H9 (cell line): ENCODE measurements at regions not wholly inside any gene's neighbourhood (a gene's known extent, or its start where the extent isn't known, plus 50 kb on each side); places are given as distances from the start of the nearest gene placed in this dataset.

Source experiments
- DNase-seq: peaks from one replicate; pipeline ENCODE4 v3.0.0-alpha.2; 2017
- H2AFZ ChIP-seq: one replicate; pipeline ENCODE4 v1.6.1; 2013; ENCODE audit warnings: mild to moderate bottlenecking, low read length, control low read depth, moderate library complexity
- H2AK5ac ChIP-seq: 2 replicates; pipeline ENCODE4 v1.6.1; 2013; ENCODE audit warnings: low read length, control low read depth, mixed read lengths; ENCODE audit not compliant: insufficient read length
- H2BK120ac ChIP-seq: one replicate; pipeline ENCODE4 v1.6.1; 2013; ENCODE audit warnings: low read depth, mild to moderate bottlenecking, low read length, control low read depth, inconsistent platforms; ENCODE audit not compliant: poor library complexity, severe bottlenecking
- H2BK12ac ChIP-seq: 2 replicates; pipeline ENCODE4 v1.6.1; 2013; ENCODE audit warnings: low read length, control low read depth, mixed read lengths, low read depth; ENCODE audit not compliant: insufficient read length
- H2BK15ac ChIP-seq: 2 replicates; pipeline ENCODE4 v1.6.1; 2013; ENCODE audit warnings: low read depth, low read length, control low read depth
- H2BK20ac ChIP-seq: one replicate; pipeline ENCODE4 v1.6.1; 2013; ENCODE audit warnings: low read depth, mild to moderate bottlenecking, low read length, control low read depth, inconsistent platforms; ENCODE audit not compliant: poor library complexity, severe bottlenecking
- H2BK5ac ChIP-seq: 2 replicates; pipeline ENCODE4 v1.6.1; 2013; ENCODE audit warnings: low read length, control low read depth, mixed read lengths; ENCODE audit not compliant: insufficient read length
- H3K14ac ChIP-seq: 2 replicates; pipeline ENCODE4 v1.6.1; 2013; ENCODE audit warnings: low read length, control low read depth; ENCODE audit not compliant: insufficient read depth
- H3K18ac ChIP-seq: 2 replicates; pipeline ENCODE4 v1.6.1; 2013; ENCODE audit warnings: low read depth, mild to moderate bottlenecking, mixed read lengths, low read length, control low read depth; ENCODE audit not compliant: insufficient read length
- H3K23ac ChIP-seq: 2 replicates; pipeline ENCODE4 v1.6.1; 2013; ENCODE audit warnings: low read length, control low read depth, mixed read lengths, low read depth; ENCODE audit not compliant: insufficient read length
- H3K23me2 ChIP-seq: 2 replicates; pipeline ENCODE4 v1.6.1; 2013; ENCODE audit warnings: low read depth, mild to moderate bottlenecking, mixed read lengths, low read length, control low read depth; ENCODE audit not compliant: insufficient read length, poor library complexity, severe bottlenecking
- H3K27ac ChIP-seq: 2 replicates; pipeline ENCODE4 v1.5.1; 2013; ENCODE audit warnings: low read length, control low read depth, mixed read lengths, low read depth; ENCODE audit not compliant: insufficient read length
- H3K27me3 ChIP-seq: 2 replicates; pipeline ENCODE4 v1.6.1; 2013; ENCODE audit warnings: low read length, control low read depth, inconsistent platforms; ENCODE audit not compliant: insufficient read depth
- H3K4ac ChIP-seq: 2 replicates; pipeline ENCODE4 v1.6.1; 2013; ENCODE audit warnings: low read depth, mild to moderate bottlenecking, control low read depth, inconsistent platforms, low read length, moderate library complexity
- H3K4me1 ChIP-seq: 2 replicates; pipeline ENCODE4 v1.6.1; 2013; ENCODE audit warnings: low read length, control low read depth, inconsistent platforms; ENCODE audit not compliant: insufficient read depth
- H3K4me2 ChIP-seq: 2 replicates; pipeline ENCODE4 v1.6.1; 2013; ENCODE audit warnings: low read length, control low read depth, mixed read lengths; ENCODE audit not compliant: insufficient read length, insufficient read depth
- H3K56ac ChIP-seq: 2 replicates; pipeline ENCODE4 v1.6.1; 2013; ENCODE audit warnings: low read depth, mild to moderate bottlenecking, mixed read lengths, low read length, control low read depth; ENCODE audit not compliant: insufficient read length
- H3K79me1 ChIP-seq: 2 replicates; pipeline ENCODE4 v1.6.1; 2013; ENCODE audit warnings: low read depth, mild to moderate bottlenecking, moderate library complexity, low read length, control low read depth, inconsistent platforms; ENCODE audit not compliant: insufficient read depth, poor library complexity, severe bottlenecking
- H3K79me2 ChIP-seq: 2 replicates; pipeline ENCODE4 v1.6.1; 2013; ENCODE audit warnings: low read length, control low read depth, inconsistent platforms; ENCODE audit not compliant: insufficient read depth
- H3K9ac ChIP-seq: 2 replicates; pipeline ENCODE4 v1.6.1; 2013; ENCODE audit warnings: low read length, control low read depth, mixed read lengths; ENCODE audit not compliant: insufficient read length; ENCODE audit errors: extremely low read depth
- H3K9me3 ChIP-seq: one replicate; pipeline ENCODE4 v1.6.1; 2013; ENCODE audit warnings: low read depth, low read length, inconsistent platforms; ENCODE audit not compliant: control insufficient read depth
- H3T11ph ChIP-seq: one replicate; pipeline ENCODE4 v1.6.1; 2013; ENCODE audit warnings: mild to moderate bottlenecking, low read length, control low read depth, inconsistent platforms
- H4K20me1 ChIP-seq: one replicate; pipeline ENCODE4 v1.6.1; 2013; ENCODE audit not compliant: control insufficient read depth, insufficient read length, insufficient read depth
- H4K5ac ChIP-seq: 2 replicates; pipeline ENCODE4 v1.6.1; 2013; ENCODE audit warnings: low read depth, mild to moderate bottlenecking, mixed read lengths, low read length, control low read depth; ENCODE audit not compliant: insufficient read length
- H4K8ac ChIP-seq: replicated peaks from 2 replicates; pipeline ENCODE4 v1.6.1; 2013; ENCODE audit warnings: low read length, control low read depth, mixed read lengths, low read depth; ENCODE audit not compliant: insufficient read length
- H4K91ac ChIP-seq: 2 replicates; pipeline ENCODE4 v1.6.1; 2013; ENCODE audit warnings: low read depth, mild to moderate bottlenecking, moderate library complexity, mixed read lengths, low read length, control low read depth; ENCODE audit not compliant: insufficient read length
- H3K27ac Mint-ChIP-seq, 3 experiments: 2 replicates in 2 of 3; 3 replicates in 1 of 3; pipeline ENCODE4 v1.8.0; 2020 to 2021; ENCODE audit warnings: mixed read lengths in 3 of 3, mild to moderate bottlenecking in 1 of 3, moderate library complexity in 1 of 3
- H3K27me3 Mint-ChIP-seq: 2 replicates; pipeline ENCODE4 v1.8.0; 2021; ENCODE audit warnings: low read depth, mild to moderate bottlenecking, moderate library complexity, mixed read lengths
- H3K36me3 Mint-ChIP-seq, 3 experiments: 2 replicates in 2 of 3; 3 replicates in 1 of 3; pipeline ENCODE4 v1.8.0; 2020 to 2021; ENCODE audit warnings: low read depth in 3 of 3, mixed read lengths in 3 of 3; ENCODE audit not compliant: insufficient read depth in 1 of 3
- H3K4me1 Mint-ChIP-seq, 2 experiments: 2 replicates each; pipeline ENCODE4 v1.8.0; 2020; ENCODE audit warnings: mixed read lengths in 2 of 2
- H3K4me3 Mint-ChIP-seq, 2 experiments: 2 replicates in 1 of 2; 3 replicates in 1 of 2; pipeline ENCODE4 v1.8.0; 2020 to 2021; ENCODE audit warnings: mild to moderate bottlenecking in 2 of 2, mixed read lengths in 2 of 2, moderate library complexity in 1 of 2
- H3K9me3 Mint-ChIP-seq, 2 experiments: 2 replicates in 1 of 2; 3 replicates in 1 of 2; pipeline ENCODE4 v1.8.0; 2020; ENCODE audit warnings: mild to moderate bottlenecking in 2 of 2, mixed read lengths in 2 of 2, moderate library complexity in 1 of 2
- WGBS: extraction: QIAGEN DNeasy Blood & Tissue Kit; methylation state at CpG from one replicate; pipeline ENCODE4 v1.1.7; 2013; ENCODE audit warnings: missing lambda C conversion rate, low lambda C conversion rate, mixed read lengths; ENCODE audit not compliant: insufficient read length; ENCODE audit errors: extremely low coverage; 5-methylcytosine and 5-hydroxymethylcytosine counted together
- TF ChIP-seq, protein P1 (sequence below): fragments of 200-600 bp; sonication (generic); conservative IDR thresholded peaks from 3 replicates; pipeline ENCODE4 v1.8.0; 2021; ENCODE audit warnings: antibody characterized with exemption, mild to moderate bottlenecking

DNA sequence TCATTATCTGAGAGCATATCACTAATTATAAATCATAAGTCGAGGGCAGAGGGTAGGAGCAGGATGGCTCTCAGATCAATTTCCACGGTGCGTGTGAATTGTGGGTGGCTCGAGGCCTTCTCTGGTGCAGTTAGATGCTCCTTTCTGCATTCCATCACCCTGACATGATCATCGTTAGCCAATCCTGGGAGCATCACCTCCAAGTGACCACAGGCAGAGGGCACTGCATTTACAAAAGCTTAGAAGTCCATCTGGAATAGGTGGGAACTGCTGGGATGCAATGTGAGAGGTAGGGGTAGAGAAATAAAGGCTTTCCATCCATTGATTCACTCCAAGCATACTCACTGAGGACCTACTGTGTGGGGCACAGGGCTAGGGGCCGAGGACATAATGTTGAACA lies 538.2 kb upstream of the TBX3 start:
- Histone ChIP-seq H4K5ac (no peak overlapping the region), H2BK15ac (no peak overlapping the region), H4K91ac (no peak overlapping the region), H2BK5ac (no peak overlapping the region), H2BK20ac (no peak overlapping the region), H4K20me1 (no peaks in the 10 kb centered on the region), H3K4me1 (no peaks in the 10 kb centered on the region), H3K27ac (no peak overlapping the region), H3K9me3 (no peaks in the 10 kb centered on the region), H4K8ac (no peak overlapping the region), H3K79me2 (no peaks in the 10 kb centered on the region), H3K9ac (no peak overlapping the region), H2AFZ (no peak overlapping the region), H3K23me2 (no peaks in the 10 kb centered on the region), H3K27me3 (no peaks in the 10 kb centered on the region), H3K18ac (no peak overlapping the region), H3K79me1 (no peaks in the 10 kb centered on the region), H2BK120ac (no peak overlapping the region), H2AK5ac (no peak overlapping the region), H3K14ac (no peak overlapping the region), H3K4ac (no peak overlapping the region), H3T11ph (no peak overlapping the region), H3K23ac (no peak overlapping the region), H3K4me2 (no peak overlapping the region), H3K56ac (no peak overlapping the region), H2BK12ac (no peak overlapping the region)
- Mint-ChIP-seq H3K27ac (no peak overlapping the region), H3K4me1 (peaks cover 0 to 2% of the 10 kb centered on the region in 2 experiments; a peak in 1 of 4 replicates), H3K9me3 (no peaks in the 10 kb centered on the region), H3K4me3 (no peak overlapping the region), H3K27me3 (no peaks in the 10 kb centered on the region; the same call in 1 of the 2 replicates), H3K36me3 (no peaks in the 10 kb centered on the region)
- no peak for DNase-seq
- TF ChIP-seq, protein P1, sequence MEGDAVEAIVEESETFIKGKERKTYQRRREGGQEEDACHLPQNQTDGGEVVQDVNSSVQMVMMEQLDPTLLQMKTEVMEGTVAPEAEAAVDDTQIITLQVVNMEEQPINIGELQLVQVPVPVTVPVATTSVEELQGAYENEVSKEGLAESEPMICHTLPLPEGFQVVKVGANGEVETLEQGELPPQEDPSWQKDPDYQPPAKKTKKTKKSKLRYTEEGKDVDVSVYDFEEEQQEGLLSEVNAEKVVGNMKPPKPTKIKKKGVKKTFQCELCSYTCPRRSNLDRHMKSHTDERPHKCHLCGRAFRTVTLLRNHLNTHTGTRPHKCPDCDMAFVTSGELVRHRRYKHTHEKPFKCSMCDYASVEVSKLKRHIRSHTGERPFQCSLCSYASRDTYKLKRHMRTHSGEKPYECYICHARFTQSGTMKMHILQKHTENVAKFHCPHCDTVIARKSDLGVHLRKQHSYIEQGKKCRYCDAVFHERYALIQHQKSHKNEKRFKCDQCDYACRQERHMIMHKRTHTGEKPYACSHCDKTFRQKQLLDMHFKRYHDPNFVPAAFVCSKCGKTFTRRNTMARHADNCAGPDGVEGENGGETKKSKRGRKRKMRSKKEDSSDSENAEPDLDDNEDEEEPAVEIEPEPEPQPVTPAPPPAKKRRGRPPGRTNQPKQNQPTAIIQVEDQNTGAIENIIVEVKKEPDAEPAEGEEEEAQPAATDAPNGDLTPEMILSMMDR, result no peak; the same call in 2 of the 3 replicates
- WGBS, result no CpG with 5 or more reads among the region's 6 CpGs
